Left lobe of liver (tissue), 2 donors: ENCODE measurements at regions not wholly inside any gene's neighbourhood (a gene's known extent, or its start where the extent isn't known, plus 50 kb on each side); places are given as distances from the start of the nearest gene placed in this dataset.

Source experiments
- ATAC-seq: fragments of 200-7000 bp; cut with Tn5 transposase; one replicate; pipeline ENCODE4 v1.9.1; 2020; ENCODE audit warnings: mild to moderate bottlenecking, moderate library complexity
- DNase-seq: peaks from one replicate; pipeline ENCODE4 v3.0.0-alpha.2; 2020; ENCODE audit warnings: low spot score
- donor health status: DM: no; HTN: no; CAD: no; lungs with moderate emphysema.
- donor health status: DM: no; HTN: yes; CAD: no.

DNA sequence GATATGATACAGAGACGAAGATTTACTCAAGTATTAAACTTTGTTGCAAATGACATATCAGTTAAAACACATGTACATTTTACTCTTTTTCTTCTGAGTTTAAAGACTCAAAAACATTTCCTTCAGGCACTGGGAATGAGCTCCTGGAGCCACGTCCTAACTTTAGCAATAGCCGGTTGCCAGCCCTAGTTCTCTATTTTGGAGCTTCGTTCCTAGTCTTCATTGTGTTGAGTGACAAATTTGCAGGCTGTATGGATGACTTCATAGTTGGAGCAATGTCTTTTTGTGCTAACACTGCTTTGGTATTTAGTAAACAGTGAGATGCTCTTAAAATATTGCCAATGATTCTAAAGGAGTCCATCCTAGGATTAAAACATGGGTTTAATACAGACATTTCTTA is 190.9 kb downstream of the FAT4 start:
- ATAC-seq: no peak

DNA sequence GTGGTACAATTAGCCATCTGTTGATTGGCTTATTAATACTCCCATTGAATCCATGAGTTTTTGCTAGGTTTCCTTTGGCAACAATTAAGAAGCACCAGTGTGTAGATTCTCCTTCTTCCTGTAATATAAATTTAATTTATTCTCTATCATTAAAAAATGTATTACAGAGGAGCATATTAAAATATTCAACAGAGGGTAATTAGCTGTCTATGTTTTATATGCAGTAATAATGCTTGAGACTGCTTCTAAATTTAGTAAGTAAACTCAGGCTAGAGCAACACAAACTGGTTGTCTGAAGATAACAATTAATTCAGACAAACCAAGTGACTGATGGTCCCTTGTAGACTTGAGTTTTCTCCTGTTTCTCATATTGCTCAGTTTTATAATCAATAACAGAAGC is 192.4 kb downstream of the FAT4 start:
- DNase-seq (no peak), ATAC-seq (no peak)

More for the DNA sequence above, 190.9 kb downstream of the FAT4 start:
- no peak for DNase-seq

DNA sequence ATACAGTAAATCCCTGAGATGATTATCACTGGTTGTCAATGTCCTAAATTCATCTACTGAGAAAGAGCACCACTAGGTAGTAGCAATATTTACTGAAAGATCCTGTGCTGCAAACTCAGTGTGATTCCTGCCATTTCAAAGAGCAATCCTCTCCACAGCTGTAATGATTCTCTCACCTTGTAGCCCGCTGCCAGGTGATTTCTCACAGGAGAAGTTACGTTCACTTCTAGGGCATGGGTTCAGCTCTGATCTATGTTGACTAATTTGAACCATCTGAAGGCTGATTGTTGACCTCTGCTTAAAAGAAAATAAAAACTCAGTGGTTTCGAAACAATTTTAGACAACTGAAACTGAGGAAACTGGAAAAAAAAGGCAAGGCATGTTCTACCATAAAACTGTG is 197.0 kb downstream of the FAT4 start:
- ATAC-seq: peak; percentile 54
- DNase-seq: no peak

DNA sequence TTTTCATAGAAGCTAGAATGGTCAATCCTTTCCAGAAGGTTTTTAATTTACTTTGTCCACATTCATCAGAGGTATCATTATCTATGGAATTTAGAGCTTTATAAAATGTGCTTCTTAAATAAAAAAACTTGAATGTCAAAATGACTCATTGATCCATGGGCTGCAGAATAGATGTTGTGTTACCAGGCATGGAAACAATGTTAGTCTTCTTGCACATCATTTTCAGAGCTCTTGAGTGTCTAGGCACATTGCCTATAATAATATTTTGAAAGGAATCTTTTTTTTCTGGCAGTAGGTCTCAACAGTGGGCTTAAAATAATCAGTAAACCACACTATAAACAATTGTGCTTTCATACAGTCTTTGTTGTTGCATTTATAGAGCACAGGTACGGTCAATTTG is 200.3 kb downstream of the FAT4 start:
- ATAC-seq (no peak), DNase-seq (no peak)

DNA sequence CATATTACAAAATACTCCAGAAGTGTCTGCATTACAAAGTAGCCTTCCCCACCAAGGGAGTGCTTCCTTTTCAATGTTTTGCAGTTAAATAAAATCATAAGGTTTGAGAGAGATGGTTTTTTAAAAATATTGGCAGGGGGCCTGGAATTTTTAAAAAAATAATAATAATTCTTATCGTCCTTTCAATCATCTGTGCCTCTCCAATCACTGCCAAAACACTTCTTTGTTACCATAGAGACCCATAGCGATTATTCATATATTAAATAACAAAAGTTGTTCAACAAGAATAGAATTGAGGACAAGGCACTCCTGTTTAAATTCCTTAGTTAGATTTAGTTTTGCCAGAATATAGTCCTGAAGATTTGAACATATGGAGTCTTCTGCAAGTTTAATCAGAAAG is 203.1 kb downstream of the FAT4 start:
- no peak for ATAC-seq
- DNase-seq: no peak

DNA sequence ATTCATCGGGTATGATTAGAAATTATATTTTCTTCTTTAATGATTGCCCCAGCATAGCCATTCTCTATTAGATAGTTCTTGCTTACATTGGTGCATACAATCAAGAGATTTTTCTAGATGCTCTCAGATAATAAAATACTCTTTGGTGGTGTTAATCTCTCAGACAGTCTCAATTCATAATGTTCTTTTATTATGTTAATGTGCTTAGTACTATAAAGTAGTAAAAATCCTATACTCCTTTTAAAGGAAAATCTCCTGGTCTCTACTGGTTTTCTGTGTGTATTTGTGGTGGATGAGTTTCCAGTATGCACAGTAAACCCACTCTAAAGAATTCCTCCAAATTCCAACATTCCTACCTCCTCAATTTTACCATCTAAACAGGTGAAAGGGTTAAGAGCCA is 203.5 kb downstream of the FAT4 start:
- ATAC-seq: no peak

DNA sequence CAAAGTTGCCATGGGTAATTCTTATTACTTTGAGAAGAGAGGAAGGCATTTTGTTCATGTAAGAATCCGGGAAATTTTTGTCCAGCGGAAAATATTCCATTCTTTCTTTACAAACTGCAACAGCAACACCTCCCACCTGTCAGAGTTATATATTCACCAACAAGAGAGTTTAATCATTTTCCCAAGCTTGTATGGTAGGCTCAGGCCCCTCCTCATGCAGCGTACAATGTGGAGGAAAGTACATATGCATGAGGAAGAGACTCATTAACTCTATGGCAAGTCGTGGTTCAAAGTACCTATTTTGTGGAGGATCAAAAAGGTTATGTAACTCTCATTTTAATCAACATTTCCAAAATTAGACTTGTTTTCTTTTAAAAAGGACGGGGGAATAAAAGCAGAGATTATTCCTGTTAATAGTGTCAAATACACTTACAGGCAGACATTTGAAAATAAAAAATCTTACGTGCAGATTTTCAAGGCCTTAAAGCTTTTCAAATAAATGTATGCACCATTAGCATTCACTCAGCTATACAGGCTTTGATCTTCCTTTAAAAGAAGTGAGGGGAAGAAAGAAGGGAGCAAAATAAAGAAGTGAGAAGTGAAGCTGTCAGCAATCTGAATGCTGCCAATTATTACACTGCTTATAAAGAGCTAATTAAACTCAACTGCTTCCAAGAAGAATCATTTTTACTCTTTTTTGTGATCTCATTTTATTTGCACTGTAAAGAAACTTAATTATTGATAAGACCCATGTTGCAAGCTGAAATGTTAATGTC is 204.8 kb downstream of the FAT4 start:
- ATAC-seq (peak; percentile 57), DNase-seq (no peak)

More for the DNA sequence above, 203.5 kb downstream of the FAT4 start:
- no peak for DNase-seq

DNA sequence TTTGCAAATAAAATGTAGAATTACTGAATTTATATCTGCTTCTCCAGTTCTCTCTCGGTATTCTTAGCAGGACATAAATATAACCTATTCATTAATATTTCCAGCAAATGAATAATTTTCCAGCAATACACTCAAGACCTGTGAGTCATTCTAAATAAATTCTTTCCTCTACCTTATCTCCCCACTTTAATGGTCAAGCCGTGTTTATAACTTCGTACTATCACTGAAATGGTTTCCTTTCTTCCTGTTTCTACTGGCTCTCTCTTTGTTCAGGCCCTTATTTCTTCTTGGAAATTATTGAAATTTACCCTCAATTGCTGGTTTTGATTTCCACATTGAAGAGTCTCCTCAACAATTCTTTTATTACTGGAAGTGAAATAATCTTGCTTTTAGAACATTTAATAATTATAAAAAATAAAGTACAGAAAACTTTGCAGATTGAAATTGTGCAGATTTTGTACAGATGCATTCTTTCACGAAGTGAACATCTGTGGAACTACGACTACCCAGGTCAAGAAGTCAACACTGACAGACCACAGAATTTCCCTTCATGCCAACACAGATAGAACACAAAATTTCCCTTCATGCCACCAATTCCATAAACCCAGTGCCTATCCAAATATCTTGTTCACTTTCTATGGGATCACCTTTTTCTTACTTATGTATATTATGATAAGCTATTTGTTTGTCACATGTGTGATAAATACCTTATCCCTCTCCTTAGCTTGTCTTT is 205.7 kb downstream of the FAT4 start:
- no peak for ATAC-seq
- no peak for DNase-seq

DNA sequence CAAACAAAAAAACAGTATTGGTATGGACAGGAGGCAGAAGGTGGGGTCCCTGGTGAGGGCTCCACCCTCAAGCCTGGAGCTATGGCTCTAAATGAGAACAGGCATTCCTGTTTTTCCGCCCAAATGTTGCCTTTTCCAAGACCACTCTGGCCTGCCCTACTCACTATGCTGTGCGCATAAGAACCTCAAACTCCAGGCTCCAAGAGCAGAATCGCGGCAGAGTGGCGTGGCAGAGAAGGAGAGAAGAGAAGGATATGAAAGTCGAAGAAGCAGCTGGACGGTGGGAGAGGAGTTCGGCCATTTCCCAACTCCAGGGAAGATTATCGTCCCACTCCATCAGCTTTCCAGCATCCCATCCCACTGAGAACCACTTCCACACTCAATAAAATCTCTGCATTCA is 207.8 kb downstream of the FAT4 start:
- ATAC-seq: no peak
- no peak for DNase-seq

DNA sequence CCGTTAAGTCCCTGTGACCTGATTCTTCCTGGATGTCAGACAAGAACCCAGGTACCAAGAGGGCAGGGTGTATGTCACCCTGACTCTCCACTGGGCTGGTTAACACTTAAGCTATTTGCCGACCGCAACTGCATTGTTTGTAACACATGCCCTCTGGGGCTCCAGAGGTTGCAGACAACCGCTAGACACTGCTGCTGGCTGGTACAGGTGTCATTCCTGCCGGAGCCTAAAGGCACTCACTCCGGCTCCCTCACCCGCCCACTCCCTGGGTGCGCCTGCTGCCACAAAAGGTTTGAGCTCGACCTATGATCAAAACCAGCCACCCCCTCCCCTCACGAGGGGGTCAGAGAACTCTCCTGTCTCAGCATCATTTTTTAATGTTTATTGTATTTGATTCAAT is 208.2 kb downstream of the FAT4 start:
- DNase-seq (no peak), ATAC-seq (no peak)

DNA sequence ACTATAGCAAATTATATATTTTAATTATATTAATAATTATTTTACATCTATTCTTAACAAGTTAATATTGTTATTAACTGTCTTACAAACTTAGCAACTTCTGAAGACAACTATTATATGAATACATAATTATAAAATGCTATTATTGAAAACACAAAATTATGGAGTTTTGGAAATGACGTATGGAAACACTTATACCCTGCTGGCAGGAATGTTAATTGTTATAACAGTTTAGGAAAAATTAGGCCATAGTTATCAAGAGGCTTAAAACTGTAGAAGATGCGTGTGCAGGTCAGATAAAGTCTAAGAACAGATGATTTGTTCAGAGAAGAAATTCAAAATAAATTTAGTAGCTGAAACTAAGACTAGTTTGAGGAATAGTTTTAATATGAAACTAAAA is 211.7 kb downstream of the FAT4 start:
- DNase-seq (no peak), ATAC-seq (no peak)

DNA sequence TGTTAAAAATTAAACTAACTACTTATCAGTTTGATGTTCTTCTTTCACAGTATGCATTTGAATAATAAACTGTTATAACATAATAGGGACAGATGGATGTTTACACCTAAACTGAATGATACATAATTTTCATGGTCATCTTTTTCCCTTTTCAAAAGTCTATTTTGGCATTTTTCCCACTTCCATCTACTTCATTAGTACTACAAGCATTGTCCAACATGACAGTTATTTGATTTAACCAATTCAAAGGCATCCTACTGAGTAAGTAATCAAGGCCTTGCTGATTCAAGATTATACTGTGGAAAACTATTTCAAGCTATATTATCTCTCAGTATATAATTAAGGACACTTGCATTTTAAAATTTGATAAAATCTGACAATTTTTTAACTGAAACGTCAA is 212.9 kb downstream of the FAT4 start:
- ATAC-seq: no peak

DNA sequence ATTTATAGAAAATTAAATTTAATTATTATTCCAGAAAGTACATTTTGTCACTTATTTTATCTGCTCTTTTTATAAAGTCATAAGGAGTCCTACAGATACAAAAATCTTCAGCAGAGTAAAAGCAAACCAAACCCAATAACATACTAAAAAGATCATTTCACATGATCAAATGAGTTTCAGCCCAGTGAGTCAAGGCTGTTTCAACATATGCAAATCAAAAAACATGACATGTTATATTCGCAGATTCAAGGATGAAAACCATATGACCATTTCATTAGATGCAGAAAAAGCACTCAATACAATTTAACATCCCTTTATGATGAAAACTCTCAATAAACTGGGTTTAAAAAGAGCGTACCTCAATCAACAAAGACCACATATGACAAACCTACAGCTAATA is 214.3 kb downstream of the FAT4 start:
- no peak for ATAC-seq
- DNase-seq: no peak

More for the DNA sequence above, 212.9 kb downstream of the FAT4 start:
- DNase-seq: no peak

DNA sequence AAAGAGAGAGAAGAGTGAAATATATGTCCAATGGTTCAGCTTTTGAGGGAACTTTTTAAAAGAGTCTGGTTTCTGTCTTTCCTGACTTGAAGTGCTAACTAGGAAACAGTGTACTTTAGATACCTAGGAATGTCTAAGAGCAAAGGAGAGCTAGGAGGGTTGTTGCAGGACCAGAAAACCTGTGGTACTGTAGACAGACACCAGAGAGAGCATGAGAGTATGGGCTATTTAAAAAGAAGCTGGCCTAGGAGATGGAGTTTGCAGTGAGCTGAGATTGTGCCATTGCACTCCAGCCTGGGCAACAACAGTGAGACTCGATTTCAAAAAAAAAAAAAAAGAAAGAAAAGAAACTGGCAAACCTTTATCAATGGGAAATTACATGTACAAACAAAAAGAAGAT is 223.9 kb downstream of the FAT4 start:
- ATAC-seq (no peak), DNase-seq (no peak)

DNA sequence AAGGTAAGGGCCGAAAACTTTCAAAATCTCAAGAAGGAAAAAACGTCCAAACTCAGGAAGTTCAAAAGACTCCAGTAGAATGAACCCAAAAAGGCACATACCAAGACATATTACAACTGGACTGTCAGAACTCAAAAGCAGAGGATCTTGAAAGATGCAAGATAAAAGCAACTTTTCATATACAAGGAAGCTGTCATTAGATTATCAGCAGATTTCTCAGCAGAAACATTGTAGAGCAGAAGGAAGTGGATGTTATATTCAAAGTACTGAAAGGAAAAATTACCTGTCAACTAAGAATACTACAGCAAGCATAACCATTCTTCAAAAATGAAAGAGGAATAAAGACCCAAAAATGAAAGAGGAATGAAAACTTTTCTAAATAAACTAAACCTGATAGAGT is 224.9 kb downstream of the FAT4 start:
- DNase-seq (no peak), ATAC-seq (no peak)

DNA sequence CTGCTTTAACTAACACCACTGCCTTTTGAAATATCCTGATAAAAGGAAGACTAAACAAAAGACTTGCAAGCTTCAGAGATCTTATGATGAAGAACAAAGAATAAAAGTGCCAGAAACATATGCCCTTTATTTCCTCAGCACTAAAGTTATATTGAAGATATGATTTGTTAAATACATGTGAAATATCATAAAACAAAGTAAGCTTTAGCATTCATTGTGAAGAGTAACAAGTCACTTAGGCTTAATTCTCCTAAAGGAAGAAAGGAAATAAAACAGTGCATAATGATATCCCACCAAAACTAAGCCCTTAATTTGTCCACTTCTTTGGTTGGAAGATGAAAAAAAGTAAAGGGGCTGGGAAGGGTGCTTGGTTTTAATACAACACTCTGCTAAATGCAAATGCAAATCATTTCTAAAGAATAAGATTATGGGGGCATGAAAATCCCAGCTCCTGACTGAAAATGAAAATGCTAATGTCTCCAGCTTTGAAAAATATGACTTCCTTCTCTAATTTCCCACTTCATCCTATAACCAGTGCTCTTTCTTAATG is 227.2 kb downstream of the FAT4 start:
- ATAC-seq (no peak), DNase-seq (no peak)

DNA sequence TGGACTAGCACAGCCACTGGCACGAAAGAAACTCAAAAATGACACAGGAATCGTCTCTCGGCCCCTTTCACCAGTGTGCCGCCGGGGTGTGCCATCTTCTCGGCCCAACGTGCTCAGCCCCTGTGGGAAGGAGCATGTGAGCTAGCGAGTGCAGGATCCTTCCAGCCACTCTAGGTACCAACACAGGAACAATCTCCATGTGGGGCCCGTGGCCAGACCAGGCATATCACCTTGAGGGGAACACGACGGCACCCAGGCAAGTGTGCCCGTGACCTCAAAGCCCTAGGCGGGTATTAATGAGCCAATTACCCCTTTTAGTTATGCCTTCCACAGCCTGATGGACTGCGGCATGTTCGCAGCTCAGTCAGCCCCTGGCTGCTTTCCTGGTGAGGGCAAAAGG is 231.5 kb downstream of the FAT4 start:
- DNase-seq (no peak), ATAC-seq (no peak)

DNA sequence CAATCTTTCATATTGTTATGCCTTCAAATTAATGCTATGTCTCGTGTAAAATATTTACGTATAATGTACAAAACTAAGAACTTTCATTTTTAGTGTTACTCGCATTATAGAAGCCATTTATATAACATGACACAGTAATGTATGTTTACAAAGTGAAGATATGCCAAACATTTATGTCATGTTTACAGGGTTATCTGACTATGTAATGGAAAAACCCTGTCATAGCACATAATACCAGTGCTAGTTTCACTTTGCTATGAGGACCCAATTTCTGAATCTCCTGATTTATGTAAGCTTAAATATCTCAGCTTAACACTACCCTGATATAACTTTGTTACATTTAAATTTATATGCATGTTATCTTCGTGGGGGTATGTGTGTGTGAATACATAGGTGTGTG is 233.1 kb downstream of the FAT4 start:
- ATAC-seq (no peak), DNase-seq (no peak)

DNA sequence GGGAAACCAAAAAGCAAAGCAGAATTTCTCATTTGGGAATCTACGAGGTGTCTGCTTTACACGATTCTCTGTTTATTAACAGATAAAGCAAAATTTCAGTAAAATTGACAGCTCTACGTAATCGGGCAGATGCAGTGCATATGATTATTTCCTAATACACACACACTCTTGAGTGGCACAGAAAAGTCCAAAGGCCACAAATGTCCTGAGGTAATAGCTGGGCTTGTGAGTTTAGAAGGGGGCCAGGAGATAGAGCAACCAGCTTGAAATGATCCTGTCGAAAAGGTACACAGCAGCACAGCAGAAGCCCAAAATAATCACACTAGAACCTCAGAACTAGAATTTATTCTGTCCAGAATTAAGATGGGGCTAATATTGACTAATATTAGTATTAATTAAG is 236.0 kb downstream of the FAT4 start:
- ATAC-seq: peak; percentile 45
- DNase-seq: no peak

DNA sequence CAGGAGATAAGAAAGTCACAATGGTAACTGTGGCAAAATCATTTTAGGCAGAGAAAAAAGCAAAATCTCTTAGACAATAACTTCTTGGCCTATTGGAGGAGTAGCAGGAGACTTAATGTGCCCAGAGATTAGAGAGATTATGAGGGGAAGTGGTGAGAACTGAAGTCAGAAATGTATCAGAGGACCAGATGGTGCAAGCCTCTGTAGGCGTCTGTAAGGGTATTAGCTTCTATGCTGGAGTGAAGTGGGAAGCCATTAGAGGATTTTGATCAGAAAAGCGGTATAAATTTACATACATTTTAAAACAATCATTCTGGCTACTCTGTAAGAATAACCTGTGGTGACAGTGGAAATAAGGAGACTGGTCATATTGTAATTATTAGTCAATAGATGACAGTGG is 236.7 kb downstream of the FAT4 start:
- DNase-seq (no peak), ATAC-seq (no peak)

DNA sequence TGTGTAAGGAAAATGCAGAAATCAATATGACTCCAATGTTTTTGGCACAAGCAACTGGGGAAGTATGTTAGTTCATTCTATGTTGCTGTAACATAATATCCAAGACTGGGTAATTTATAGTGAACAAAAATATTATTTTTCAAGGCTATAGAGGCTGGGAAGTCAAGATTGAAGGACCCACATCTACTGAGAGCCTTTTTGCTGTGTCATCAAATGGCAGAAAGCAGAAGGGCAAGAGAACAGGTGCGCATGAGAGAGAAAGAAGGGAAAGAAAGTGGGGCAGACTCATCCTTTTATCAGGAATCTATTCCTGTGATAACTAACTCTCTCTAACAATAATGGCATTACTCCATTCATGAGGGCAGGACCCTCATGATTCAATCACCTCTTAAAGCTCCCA is 237.2 kb downstream of the FAT4 start:
- DNase-seq: no peak

DNA sequence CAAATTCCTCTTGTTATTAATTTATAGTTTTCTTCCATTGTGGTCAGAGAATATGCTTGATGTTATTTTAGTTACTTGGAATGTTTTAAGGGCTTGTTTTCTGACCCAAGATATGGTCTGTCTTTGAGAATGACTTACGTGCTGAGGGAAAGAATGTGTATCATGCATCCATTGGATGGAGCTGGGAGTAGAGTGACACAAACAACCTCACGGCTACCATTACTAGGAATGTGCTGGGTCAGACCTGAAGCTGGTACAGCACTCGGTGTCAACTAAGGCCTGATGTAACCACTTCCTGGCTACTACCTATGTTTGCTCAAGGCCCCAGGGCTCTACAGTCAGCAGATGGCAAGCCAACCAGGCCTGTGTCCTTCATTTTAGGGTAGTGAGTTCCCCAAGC is 257.8 kb downstream of the FAT4 start:
- DNase-seq (no peak), ATAC-seq (no peak)

More for the DNA sequence above, 237.2 kb downstream of the FAT4 start:
- no peak for ATAC-seq
